ENCODE measurements at regions not wholly inside any gene's neighbourhood (a gene's known extent, or its start where the extent isn't known, plus 50 kb on each side); places are given as distances from the start of the nearest gene placed in this dataset.
A peak's percentile ranks its signal among the peaks of the same experiment; 100 is the strongest.
"Not testable (repeated sequence)": the region's sequence is repeated elsewhere in the genome, so short reads cannot be mapped to it uniquely, and the experiment has no call there.

GRCh38 chr16:16997349-16997748 lies 473.4 kb downstream of the XYLT1 start:
- DNase-seq: no peak

- no peak for DNase-seq
Measured at GRCh38 chr16:17001471-17001870, 469.3 kb downstream of the XYLT1 start.

- no peak for DNase-seq
Measured at GRCh38 chr16:17002565-17002964, 468.2 kb downstream of the XYLT1 start.

GRCh38 chr16:17005963-17006362 lies 464.8 kb downstream of the XYLT1 start:
- not testable (repeated sequence) for DNase-seq

- no peak for DNase-seq
Measured at GRCh38 chr16:17011712-17012111, 459.0 kb downstream of the XYLT1 start.

- DNase-seq: no peak
Measured at GRCh38 chr16:17013038-17013437, 457.7 kb downstream of the XYLT1 start.

- no peak for DNase-seq
Measured at GRCh38 chr16:17014484-17015121, 456.2 kb downstream of the XYLT1 start.

- DNase-seq: no peak
Measured at GRCh38 chr16:17015702-17016101, 455.1 kb downstream of the XYLT1 start.

GRCh38 chr16:17017442-17017841 lies 453.3 kb downstream of the XYLT1 start:
- no peak for DNase-seq

GRCh38 chr16:17018585-17018939 lies 452.2 kb downstream of the XYLT1 start:
- DNase-seq: no peak

- DNase-seq: no peak
Measured at GRCh38 chr16:17019366-17019765, 451.4 kb downstream of the XYLT1 start.

- no peak for DNase-seq
Measured at GRCh38 chr16:17023606-17024005, 447.2 kb downstream of the XYLT1 start.

- no peak for DNase-seq
Measured at GRCh38 chr16:17024514-17024913, 446.2 kb downstream of the XYLT1 start.

GRCh38 chr16:17026600-17027242 lies 444.0 kb downstream of the XYLT1 start:
- DNase-seq: no peak

GRCh38 chr16:17027488-17028129 lies 443.2 kb downstream of the XYLT1 start:
- no peak for DNase-seq

- no peak for DNase-seq
Measured at GRCh38 chr16:17029602-17030350, 441.0 kb downstream of the XYLT1 start.

- no peak for DNase-seq
Measured at GRCh38 chr16:17031484-17032268, 439.1 kb downstream of the XYLT1 start.

- DNase-seq: no peak
Measured at GRCh38 chr16:17032332-17032731, 438.4 kb downstream of the XYLT1 start.

- DNase-seq: no peak
Measured at GRCh38 chr16:17034477-17035252, 436.1 kb downstream of the XYLT1 start.

- DNase-seq: peak in 1 of 51 donors; percentile 2
Measured at GRCh38 chr16:17037499-17037898, 433.3 kb downstream of the XYLT1 start.

GRCh38 chr16:17038415-17038814 lies 432.3 kb downstream of the XYLT1 start:
- DNase-seq: peak in 1 of 51 donors; percentile 23

Measured in hypothalamus (tissue), 51 donors.